DMS53 (cell line): ENCODE measurements at regions not wholly inside any gene's neighbourhood (a gene's known extent, or its start where the extent isn't known, plus 50 kb on each side); places are given as distances from the start of the nearest gene placed in this dataset.

Experiments used
- DNase-seq: peaks from one replicate; lab custom pipeline; 2025; lab: John Stamatoyannopoulos, UW

DNA sequence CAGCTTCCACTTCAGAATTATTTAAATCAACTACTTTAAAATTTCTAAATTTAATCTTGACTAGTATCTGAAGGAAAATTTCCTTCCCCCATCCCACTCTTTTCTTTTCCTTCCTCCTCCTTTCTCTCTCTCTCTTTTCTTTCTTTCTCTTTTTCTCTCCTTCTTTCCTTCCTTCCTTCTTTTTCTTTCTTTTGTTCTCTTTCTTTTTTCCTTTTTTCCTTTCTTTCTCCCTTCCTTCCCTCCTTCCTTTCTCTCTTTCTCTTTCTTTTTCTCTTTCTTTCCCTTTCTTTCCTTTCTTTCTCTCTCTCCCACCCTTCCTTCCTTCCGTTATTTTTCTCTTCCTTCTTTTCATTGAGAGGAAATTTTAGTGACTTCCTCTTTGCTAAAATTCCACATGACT is 132.0 kb upstream of the CDH19 start:
- DNase-seq, result no peak

DNA sequence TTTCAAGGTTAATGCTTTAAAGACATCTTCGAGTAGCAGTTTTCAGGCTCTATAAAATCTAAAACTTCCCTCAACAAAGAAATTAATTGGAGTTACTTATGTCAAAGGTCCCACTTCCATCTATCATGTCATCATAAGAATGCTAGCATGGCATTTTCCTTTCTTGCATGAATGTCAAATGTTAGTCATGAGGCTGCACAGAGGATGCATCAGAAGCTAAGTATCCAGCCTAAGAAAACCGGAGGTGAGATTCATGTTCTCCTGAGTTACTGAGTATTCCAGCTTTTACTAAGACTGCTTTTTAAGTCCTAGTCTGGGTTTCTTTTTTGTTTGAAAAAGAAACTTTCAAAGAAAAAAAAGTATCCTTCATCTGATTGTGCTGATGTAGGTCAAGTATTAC is 130.6 kb upstream of the CDH19 start:
- no peak for DNase-seq

DNA sequence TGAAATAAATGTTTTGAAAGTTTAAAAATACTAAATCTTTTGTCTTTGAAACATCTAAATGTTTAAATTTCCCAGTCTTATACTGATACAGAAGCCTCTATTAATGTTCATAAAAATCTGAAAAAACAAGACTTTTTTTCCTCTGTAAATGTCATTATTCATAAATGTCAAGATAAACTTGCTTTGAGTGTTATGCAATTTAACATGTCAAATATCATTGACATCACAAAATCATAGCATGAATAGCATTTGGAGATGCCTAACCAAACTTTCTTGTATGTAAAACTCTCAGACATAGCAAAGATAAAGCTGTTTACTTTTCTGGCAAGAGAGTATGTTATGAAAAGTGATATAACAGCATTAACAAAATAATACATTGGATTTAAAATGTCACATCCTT is 128.0 kb upstream of the CDH19 start:
- DNase-seq, result no peak

DNA sequence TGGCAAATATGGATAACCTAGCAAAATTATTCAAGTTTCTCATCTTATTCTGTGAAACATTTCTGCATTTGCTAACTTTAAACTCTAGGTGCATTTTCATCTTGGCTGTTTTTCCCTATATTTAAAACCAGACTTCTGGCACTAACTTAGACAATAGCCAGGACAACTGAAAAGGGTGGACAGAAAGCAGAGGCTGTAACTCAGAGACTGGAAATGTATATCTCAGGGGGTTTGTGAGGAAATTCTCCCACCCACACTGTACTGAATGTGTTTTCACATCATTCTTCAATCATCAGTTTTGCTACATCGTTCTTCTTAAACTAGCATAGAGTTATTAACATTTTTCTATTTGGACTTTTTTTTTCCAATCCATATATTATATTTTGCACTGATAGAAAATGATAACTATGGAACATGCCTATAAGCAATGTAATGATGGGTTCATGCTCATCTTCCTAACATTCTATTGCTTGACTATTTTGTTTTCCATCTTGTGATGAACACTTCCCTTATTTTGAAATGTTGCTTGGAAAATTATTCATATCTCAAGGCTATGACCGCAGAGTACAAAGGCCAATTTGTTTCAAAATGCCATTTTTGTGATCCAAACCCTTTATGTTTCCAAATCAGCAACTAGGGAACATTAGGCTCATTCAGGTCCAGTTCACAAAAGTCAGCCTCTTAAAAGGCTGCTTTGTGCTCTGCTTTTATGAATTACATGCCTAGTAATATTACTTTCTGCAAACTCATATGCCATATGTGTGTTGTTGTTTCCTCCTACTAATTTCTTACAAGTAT is 125.8 kb upstream of the CDH19 start:
- DNase-seq, result no peak

DNA sequence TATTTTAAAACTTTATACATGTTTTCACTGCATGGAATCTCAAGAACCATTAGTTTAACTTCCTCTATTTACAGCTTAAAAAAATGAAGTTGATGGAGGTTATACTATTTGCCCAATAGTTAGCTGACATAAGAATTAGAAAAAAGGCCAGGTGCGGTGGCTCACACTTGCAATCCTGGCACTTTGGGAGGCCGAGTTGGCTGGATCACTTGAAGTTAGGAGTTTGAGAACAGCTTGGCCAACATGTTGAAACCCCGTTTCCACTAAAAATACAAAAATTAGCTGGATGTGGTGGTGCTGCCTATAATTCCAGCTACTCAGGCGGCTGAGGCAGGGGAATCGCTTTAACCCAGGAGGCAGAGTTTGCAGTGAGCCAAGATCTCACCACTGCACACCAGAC is 125.1 kb upstream of the CDH19 start:
- no peak for DNase-seq

DNA sequence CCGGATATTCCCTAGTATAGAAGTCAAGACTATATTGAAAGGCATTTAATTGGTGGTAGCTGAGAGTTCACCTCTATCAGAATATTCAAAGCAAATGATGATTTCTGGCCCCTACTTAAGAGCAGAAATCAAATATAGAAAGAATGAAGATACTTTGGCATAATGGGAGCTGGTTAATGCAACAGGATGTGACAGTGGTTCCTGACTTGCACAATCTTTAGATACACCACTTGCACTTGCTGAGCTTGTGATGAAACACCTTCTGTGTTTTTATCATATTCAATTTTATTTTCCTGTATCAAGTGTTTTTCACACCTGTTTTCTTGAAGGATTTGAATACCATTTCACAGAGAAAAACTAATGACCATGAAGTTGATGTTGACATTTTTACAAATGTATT is 124.1 kb upstream of the CDH19 start:
- no peak for DNase-seq

DNA sequence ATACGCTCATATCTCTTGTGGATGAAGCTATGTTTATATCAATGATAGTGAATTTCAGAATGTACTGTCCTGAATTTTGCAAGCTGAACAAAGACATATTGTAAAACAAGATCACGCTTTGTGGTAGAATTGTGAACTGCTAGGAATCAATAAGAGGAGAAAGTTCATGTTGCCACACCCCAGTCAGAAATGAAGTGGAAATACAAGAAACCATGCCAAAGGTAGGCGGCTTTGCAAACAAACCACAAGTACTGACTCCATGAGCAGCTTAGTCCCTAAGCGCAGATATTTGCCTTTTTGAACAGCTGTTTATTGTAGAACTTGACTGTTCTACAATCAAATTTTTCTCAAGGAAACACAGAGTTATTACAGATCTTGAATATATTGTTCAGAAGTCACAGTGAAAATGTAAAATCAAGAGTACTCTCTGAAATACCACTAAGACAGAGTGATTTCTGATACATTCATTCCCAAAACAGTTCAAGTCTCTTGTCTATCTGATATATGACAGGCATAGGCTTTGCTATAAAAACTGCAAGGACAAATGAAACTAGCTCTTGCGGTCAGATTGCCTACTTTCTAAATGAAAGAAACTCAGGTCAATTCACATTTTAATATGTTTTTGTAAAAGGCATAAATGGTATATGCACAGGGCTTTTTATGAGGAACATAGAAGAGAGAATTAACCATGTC is 120.9 kb upstream of the CDH19 start:
- DNase-seq, result peak; percentile 57

DNA sequence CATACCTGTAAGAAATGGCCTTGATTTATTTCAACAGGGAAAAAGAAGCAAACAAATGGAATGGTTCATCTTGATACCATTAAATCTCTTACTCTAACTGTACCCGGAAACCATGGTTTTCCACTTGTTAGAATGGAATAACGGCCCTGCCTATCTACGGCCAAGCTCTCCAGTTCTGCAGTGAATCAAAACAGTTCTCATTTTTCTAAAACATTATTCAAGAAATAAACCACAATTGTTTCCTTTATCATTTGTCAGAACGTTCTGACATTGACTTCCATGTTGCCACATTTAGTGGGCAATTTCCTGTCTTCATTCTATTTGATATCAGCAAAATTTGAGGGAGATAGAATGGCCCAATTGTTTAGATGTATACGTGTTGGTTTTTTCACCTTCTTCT is 118.8 kb upstream of the CDH19 start:
- DNase-seq, result no peak

DNA sequence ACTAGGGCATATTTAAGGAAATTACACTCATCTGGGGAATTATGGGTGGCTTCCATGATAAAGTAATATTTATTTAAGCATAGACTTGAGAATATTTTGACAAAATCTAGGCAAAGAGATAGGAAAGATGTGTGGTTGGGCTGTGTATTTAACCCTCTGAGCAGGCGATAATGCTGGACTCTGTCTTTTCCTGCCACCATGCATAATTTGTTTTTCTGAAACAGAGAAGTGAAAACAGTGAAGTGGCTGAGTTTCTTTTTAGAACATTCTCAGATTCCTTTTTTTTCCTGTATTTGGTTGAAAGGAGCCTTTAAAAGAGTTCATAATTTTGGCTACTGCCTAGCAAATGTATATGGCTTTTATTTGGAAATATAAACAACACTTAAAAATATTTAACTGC is 104.8 kb upstream of the CDH19 start:
- no peak for DNase-seq

DNA sequence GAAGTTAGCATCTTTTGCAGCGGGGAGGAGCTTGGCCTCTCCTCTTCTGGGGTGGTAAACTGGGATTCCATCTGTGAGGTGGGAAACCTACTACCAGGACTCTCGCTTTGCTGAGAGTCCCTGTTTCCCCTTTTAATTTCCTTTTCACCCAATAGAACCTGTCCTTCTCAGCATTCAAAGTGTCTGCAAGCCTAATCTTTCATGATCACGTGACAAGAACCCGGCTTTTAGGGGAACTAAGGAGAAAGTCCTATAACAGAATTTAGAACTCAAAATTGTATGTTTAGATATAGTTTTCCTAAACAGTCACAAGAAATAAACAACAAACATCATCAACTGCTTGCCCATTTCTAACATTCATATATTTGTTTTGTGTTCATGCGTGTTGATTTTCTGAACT is 103.6 kb upstream of the CDH19 start:
- no peak for DNase-seq

DNA sequence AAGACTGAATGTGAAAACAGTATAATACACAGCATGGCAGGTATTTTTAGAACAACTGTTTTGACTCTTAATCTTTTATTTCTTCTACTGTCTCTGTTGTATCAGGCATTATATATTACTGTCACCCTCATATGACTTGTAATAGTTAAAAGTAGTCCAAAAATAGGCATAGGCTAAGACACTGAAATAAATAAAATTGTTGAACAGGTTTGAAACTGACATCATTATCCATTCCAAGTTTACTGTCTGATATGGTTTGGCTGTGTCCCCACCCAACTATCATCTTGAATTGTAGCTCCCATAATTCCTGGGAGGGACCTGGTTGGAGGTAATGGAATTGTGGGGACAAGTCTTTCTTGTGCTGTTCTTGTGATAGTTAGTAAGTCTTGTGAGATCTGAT is 91.4 kb upstream of the CDH19 start:
- no peak for DNase-seq

DNA sequence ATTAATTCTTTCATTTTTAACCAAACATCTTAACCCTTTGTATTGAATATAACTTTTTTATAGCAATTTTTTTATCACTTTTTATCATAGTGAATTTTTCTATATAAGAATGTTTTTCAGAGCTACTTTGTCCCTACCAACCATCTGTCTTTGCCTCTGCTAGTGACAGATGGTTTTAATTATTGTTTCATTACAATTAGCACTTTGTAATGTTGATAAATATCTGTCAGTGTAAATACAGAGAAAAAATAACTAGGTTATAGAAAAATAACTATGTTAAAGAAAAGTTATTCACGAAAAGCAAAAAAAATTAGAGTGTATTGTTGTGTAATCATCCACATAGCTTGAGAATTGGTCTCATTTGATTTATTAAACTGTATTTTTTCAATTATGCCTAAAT is 91.0 kb upstream of the CDH19 start:
- DNase-seq, result no peak

DNA sequence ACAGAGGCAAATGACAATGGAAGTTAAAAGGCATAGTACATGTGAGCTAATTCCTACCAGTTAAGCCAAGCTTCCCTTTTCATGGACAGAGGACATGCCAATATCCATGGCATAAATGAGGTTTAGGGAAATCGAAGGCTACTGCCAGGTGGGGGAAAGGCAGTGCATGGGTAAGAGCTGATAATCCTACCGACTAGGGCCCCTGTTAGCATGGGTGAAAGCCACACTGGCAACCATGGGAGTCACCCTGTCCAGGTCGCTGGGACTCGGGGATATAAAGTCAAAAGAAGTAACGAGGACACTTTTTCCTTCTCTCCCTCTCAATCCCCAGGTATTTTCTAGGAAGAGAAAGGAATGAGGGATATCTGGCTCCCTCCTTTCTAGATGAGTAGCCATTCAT is 83.7 kb upstream of the CDH19 start:
- no peak for DNase-seq

DNA sequence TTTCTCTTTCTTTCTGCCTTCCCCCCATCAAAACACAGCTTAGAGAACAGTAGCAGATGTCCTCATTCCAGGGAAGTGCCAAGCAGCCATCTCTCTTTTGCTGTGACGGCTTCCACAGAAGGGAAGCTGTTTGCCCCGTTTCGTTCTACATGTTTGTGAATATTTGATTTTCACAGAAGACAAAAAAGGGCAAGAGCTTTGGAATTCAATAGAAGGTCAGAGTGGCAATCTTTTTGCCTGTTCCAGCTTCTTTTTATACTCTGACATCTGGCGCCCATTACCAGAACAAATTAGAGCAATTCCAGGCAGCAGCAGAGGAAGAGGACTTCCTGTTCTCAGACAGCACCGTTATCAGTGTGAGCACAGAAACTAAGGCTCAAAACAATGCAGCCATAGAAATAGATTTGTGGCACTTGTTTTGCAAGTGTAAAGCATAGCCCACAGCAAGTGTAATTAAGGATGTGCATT is 79.0 kb upstream of the CDH19 start:
- peak; percentile 44 for DNase-seq

DNA sequence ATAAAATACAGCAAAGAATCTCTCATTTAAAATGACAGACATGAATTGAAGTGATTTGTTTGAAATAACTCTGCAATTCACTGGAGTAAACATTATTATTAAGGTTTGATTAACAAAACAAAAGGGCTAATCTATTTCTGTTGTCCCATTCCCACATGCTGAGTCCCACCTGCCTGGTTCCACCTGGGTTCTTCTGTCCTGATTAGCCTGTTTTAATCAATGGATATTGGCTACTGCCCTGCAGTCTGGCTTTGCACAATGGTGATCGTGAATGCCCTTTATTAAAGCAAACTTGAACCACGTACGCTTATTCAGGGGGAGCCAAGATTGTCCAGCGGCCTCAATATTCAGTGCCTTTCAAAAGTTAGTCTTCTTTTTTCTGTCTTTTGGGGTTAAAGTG is 72.8 kb upstream of the CDH19 start:
- DNase-seq, result no peak

DNA sequence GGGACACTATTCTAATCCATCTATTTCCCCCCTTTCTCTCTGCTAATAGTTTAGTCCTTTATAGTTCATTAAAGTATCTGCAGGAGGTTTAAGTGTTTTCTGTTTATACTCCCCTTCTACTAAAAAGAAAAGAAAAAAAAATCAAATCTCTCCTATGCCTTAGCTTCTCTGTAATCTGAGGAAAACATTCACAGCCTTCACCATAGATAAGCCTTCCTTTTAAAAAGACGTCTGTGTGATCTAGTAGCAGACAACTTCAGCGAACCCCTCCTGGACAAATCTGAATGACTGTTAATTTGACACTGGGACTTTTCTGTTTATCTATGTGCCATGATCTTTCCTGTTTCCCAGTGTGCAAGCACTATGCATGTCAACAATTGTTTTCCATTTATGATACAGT is 70.4 kb upstream of the CDH19 start:
- no peak for DNase-seq

DNA sequence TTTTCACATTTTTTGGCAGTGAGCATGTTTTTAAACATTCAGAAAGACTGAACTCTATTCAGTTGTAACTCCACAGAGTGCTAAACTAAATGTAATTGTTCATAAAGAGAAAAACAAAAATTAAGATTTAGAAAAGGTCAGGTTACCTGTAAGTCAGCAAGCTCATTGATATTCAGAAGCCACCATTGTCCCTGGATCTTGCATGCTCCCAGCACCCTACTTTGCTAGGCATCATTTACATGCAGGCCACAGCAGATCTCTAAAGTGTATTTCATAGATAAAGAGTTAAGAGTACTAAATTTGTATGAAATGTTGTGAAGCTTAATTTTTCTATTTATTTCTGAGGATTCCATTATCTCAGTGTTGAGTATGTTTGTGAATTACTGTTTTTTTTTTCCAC is 64.8 kb upstream of the CDH19 start:
- no peak for DNase-seq

DNA sequence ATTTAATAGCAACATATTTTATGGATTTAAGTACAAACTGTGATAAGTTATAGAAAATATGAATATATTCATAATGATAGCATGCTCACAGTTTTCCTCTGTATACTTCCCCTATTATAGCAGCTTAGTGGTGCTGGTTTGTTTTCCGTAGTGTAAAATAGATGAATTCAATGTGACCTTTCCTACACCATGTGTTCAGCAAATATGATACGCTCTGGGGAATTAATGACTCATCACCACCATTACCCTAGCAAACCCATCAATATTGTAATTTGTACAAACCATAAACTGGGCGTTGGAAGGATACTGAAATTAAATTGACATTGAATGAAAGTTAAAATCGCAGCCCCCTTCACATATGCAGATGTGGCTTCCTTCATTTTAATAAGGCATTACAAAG is 58.7 kb upstream of the CDH19 start:
- DNase-seq, result no peak

DNA sequence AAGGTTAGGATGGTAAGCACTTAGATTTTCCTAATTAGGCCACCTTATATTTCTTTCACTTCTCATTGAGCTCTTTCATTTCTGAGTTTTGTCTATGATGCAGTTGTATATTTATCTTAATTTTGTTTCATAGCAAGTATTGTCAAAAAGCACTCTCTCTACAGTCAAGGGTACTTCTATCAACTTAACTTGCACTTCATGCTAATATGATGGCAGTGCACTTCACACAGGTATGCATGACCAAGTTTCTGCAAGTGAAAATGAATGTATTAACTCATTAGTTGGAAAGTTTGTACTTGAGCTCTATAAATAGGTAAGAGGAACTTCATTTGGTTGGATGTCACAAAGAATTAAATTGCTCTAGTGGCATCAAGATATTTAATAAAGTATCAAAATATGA is 51.5 kb upstream of the CDH19 start:
- DNase-seq, result peak; percentile 28
